LNCaP clone FGC (cell line): ENCODE measurements at regions not wholly inside any gene's neighbourhood (a gene's known extent, or its start where the extent isn't known, plus 50 kb on each side); places are given as distances from the start of the nearest gene placed in this dataset.

Experiments
- DNase-seq: peaks from one replicate; pipeline ENCODE4 v3.0.0-alpha.2; 2011; ENCODE audit warnings: low read depth
- H3K4me3 ChIP-seq: 2 replicates; pipeline ENCODE4 v1.5.1; 2011; ENCODE audit warnings: mild to moderate bottlenecking, low read depth, low read length, control low read depth
- TF ChIP-seq, protein P1 (sequence below): IDR thresholded peaks from 2 replicates; pipeline ENCODE4 v1.5.1; 2012; ENCODE audit warnings: mild to moderate bottlenecking; ENCODE audit not compliant: control insufficient read depth, insufficient read depth; ENCODE audit errors: extremely low read depth

GRCh38 chr2:150732491-150732890 lies 245.0 kb upstream of the RND3 start:
- no peak for DNase-seq
- TF ChIP-seq, protein P1, sequence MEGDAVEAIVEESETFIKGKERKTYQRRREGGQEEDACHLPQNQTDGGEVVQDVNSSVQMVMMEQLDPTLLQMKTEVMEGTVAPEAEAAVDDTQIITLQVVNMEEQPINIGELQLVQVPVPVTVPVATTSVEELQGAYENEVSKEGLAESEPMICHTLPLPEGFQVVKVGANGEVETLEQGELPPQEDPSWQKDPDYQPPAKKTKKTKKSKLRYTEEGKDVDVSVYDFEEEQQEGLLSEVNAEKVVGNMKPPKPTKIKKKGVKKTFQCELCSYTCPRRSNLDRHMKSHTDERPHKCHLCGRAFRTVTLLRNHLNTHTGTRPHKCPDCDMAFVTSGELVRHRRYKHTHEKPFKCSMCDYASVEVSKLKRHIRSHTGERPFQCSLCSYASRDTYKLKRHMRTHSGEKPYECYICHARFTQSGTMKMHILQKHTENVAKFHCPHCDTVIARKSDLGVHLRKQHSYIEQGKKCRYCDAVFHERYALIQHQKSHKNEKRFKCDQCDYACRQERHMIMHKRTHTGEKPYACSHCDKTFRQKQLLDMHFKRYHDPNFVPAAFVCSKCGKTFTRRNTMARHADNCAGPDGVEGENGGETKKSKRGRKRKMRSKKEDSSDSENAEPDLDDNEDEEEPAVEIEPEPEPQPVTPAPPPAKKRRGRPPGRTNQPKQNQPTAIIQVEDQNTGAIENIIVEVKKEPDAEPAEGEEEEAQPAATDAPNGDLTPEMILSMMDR, result no peak
- no peak overlapping the region for H3K4me3 ChIP-seq

DNA sequence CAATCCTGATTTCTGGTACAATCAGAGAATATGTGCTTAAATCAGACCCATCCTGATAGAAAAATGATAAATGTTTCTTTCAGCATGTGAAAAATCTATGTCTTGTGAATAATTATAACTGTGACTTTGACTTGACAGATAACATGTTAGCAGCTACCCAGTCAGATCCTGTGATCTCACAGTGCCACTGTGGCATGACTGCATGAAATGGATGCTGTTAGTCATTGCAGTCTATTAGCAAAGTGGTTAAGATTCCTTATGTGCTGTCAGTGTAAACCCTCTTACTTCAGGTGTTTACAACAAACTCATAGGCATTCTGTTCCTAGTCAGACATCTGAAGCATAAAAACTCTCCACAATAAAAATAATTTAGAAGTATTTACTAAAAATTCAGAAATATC lies 244.6 kb upstream of the RND3 start:
- TF ChIP-seq, protein P1, result no peak
- DNase-seq, result no peak
- no peak overlapping the region for H3K4me3 ChIP-seq

DNA sequence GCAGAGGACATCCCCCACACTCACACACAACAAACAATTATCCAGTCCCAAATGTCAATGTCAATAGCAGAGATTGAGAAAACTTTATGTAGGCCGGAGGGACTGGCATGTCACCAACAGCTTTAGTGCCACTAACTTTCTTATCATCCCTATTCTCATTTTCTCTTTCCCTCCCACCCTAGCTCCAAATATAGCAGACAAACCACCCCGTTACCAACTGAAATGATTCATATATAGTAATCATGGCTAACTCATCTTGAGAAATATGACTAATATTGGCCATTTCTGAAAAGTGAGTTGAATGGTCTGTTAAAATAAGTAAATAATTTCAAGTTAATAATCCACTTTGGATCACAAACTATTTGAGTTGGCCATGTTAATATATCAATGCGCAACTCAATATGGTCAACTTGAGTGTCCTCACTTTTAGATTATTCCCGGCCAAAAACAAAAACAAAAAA lies 242.1 kb upstream of the RND3 start:
- TF ChIP-seq, protein P1, result no peak
- DNase-seq, result no peak
- no peak overlapping the region for H3K4me3 ChIP-seq

DNA sequence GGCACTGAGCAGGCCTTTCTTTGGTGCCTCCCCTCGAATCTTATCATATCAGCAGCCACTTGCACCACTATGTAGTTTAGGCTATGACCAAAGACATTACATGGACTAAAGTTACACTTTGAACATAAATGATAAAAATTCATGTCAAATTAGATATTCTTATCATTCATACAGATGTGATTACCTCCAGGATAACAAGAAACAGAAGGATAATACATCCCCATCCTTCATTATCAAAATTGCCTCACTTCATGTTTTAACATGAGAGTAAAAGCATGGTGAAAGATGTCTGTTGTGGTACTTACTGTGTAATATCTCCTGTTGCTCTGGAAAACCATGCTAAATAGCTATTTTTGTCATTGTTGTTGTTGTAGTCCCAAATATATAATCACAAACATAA lies 230.8 kb upstream of the RND3 start:
- TF ChIP-seq, protein P1, result no peak
- DNase-seq, result no peak
- H3K4me3 ChIP-seq, result no peak overlapping the region

DNA sequence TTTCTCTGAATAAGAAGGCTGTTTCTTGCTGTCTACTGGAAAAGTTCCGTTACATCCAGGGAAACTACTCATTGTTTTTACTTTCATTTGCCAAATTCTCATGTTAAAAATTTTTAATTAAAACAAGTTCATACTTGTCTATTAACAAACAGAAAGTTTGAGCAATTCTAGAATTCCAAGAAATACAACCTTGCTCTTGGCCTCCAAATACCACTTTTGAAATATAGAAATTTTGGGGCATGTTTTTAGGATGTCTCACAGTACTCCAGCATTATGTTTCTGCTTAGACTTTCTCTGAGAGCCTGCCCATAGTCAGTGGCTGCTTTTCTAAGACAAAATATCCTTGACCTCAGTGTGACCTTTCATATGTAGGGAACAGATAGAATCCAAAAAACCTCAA lies 228.7 kb upstream of the RND3 start:
- H3K4me3 ChIP-seq, result no peak overlapping the region
- DNase-seq, result no peak
- TF ChIP-seq, protein P1, result no peak

DNA sequence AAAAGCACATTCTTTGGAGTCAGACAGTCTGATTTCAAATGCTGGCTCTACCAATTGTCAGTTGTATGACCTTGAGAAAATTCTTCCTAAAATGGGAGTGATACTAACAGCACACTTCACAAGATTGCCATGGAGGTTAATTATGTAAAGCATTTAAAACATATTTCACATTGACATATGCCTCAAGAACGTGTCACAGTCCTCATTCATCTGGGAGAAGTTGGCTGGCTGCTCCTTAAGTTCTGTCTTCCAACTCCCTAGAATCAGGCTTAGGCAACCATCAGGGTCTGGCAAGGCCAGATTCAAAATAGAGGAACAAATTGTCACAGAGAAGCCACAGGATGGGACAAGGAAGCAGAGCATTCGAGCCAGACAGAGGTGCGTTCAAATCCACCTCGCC lies 228.0 kb upstream of the RND3 start:
- H3K4me3 ChIP-seq, result no peak overlapping the region
- DNase-seq, result no peak
- TF ChIP-seq, protein P1, result no peak

DNA sequence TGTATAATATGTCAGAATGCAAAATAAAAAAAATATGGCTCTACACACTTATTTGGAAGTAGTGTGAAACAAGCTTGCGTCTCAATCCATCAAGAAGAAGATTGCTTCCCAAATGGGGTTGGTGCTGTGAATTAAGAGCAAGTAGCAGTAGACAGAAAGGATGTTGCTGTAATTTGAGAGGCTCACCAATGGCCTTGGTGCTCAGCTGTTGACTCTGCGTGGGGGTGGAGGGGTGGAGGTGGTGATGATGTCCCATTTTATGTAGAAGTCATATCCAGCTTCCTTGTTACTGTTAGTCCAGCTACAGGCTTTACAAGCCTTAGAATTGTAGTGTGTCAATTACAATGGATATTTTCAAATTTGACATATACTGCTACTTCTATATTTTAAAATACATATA lies 223.4 kb upstream of the RND3 start:
- no peak for DNase-seq
- no peak overlapping the region for H3K4me3 ChIP-seq
- TF ChIP-seq, protein P1, result no peak
